DOHH2 (cell line): ENCODE measurements at regions not wholly inside any gene's neighbourhood (a gene's known extent, or its start where the extent isn't known, plus 50 kb on each side); places are given as distances from the start of the nearest gene placed in this dataset.

Experiments
- EZH2phosphoT487 ChIP-seq: fragments of 200-600 bp; sonication (generic); IDR thresholded peaks from 2 replicates; pipeline ENCODE4 v1.6.1; 2017; ENCODE audit warnings: borderline replicate concordance, mild to moderate bottlenecking, antibody characterized with exemption, low read length, moderate library complexity, mixed read lengths
- TF ChIP-seq, protein P1 (sequence below): fragments of 200-600 bp; sonication (generic); IDR thresholded peaks from one replicate; pipeline ENCODE4 v1.5.1; 2014; ENCODE audit warnings: antibody characterized with exemption, mild to moderate bottlenecking, low read depth, low read length; ENCODE audit not compliant: poor library complexity, severe bottlenecking

DNA sequence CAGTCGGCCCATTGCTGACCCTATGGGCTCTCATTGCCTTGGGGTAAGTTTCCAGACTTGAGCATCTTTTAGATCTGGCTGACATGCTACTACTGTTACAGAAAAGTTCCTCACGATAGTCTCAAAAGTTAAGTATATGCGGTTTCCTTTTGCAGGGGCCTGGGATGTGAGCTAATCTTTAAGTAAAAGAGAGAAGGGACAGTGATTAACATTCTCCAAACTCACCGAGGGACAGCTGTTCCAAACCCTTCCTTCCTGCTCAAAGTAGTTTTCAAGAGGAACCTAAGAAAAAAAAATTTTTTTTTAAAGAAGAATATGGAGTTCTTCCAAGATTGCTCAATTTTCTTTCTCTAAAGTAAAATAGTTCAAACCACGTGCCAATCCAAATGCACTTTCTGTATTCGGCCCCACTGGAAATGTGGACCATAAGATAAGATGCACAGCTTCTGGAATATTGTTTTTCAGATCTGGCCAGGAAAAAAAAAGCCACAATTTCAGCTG, 168.0 kb upstream of the SPRY4 start:
- TF ChIP-seq, protein P1, sequence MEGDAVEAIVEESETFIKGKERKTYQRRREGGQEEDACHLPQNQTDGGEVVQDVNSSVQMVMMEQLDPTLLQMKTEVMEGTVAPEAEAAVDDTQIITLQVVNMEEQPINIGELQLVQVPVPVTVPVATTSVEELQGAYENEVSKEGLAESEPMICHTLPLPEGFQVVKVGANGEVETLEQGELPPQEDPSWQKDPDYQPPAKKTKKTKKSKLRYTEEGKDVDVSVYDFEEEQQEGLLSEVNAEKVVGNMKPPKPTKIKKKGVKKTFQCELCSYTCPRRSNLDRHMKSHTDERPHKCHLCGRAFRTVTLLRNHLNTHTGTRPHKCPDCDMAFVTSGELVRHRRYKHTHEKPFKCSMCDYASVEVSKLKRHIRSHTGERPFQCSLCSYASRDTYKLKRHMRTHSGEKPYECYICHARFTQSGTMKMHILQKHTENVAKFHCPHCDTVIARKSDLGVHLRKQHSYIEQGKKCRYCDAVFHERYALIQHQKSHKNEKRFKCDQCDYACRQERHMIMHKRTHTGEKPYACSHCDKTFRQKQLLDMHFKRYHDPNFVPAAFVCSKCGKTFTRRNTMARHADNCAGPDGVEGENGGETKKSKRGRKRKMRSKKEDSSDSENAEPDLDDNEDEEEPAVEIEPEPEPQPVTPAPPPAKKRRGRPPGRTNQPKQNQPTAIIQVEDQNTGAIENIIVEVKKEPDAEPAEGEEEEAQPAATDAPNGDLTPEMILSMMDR = no peak
- TF ChIP-seq EZH2phosphoT487 = no peak
